ENCODE measurements at regions not wholly inside any gene's neighbourhood (a gene's known extent, or its start where the extent isn't known, plus 50 kb on each side); places are given as distances from the start of the nearest gene placed in this dataset.

- TF ChIP-seq POLR2AphosphoS5 (IDR thresholded peaks at IDR 0.05), result no peak
- no peak for TF ChIP-seq MXI1 (conservative IDR thresholded peaks at IDR 0.05; ENCODE audit: poor library complexity, severe bottlenecking)
- TF ChIP-seq CTCF (IDR thresholded peaks at IDR 0.05; ENCODE audit: poor library complexity, severe bottlenecking), result no peak
- no peak for TF ChIP-seq REST (IDR thresholded peaks at IDR 0.05; ENCODE audit: borderline replicate concordance)
- no peak for TF ChIP-seq EZH2 (IDR thresholded peaks at IDR 0.05; ENCODE audit: borderline replicate concordance, insufficient read depth, low read length, poor library complexity, severe bottlenecking)
- no peak for TF ChIP-seq TAF1 (IDR thresholded peaks at IDR 0.05; ENCODE audit: low read depth)
- no peak for TF ChIP-seq EP300 (conservative IDR thresholded peaks at IDR 0.05; ENCODE audit: poor library complexity, severe bottlenecking)
- no peak for TF ChIP-seq RAD21 (conservative IDR thresholded peaks at IDR 0.05)
Measured at GRCh38 chr4:15201782-15202181, 199.5 kb downstream of the CPEB2 start.

All from neural cell (in vitro differentiated cells).